ENCODE measurements at regions not wholly inside any gene's neighbourhood (a gene's known extent, or its start where the extent isn't known, plus 50 kb on each side); places are given as distances from the start of the nearest gene placed in this dataset.

DNA sequence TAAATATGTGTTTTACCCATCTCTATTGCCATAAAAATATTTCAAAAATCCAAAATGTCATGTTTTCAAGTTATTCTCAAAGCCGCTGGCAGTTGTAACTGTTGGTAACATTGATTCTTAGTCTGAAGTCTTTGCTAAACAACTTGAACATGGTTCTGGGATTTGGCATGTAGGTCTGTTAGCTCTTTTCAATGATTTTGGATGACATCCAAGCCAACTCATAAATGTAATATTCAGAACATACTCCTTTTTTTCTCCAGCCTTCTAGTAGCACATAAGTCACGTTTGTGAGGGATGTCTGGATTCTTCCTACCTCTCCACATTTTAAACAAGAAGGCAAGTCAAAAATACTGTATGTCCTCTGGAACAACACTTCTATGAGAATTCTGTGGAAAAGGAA, 305.3 kb downstream of the PRR32 start:
- no peak overlapping the region for H3K27ac ChIP-seq
- intact Hi-C loops (cut with DNase I): no loop called here
- TF ChIP-seq, protein P1, sequence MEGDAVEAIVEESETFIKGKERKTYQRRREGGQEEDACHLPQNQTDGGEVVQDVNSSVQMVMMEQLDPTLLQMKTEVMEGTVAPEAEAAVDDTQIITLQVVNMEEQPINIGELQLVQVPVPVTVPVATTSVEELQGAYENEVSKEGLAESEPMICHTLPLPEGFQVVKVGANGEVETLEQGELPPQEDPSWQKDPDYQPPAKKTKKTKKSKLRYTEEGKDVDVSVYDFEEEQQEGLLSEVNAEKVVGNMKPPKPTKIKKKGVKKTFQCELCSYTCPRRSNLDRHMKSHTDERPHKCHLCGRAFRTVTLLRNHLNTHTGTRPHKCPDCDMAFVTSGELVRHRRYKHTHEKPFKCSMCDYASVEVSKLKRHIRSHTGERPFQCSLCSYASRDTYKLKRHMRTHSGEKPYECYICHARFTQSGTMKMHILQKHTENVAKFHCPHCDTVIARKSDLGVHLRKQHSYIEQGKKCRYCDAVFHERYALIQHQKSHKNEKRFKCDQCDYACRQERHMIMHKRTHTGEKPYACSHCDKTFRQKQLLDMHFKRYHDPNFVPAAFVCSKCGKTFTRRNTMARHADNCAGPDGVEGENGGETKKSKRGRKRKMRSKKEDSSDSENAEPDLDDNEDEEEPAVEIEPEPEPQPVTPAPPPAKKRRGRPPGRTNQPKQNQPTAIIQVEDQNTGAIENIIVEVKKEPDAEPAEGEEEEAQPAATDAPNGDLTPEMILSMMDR (IDR thresholded peaks at IDR 0.05): no peak
- H3K4me1 ChIP-seq: no peaks in the 10 kb centered on the region
- no peak for ATAC-seq
- H3K4me3 ChIP-seq: no peak overlapping the region
- no peaks in the 10 kb centered on the region for H3K27me3 ChIP-seq (ENCODE audit: low read depth)
- no peak for DNase-seq
- H3K9me3 ChIP-seq: no peaks in the 10 kb centered on the region
- no peaks in the 10 kb centered on the region for H3K36me3 ChIP-seq

DNA sequence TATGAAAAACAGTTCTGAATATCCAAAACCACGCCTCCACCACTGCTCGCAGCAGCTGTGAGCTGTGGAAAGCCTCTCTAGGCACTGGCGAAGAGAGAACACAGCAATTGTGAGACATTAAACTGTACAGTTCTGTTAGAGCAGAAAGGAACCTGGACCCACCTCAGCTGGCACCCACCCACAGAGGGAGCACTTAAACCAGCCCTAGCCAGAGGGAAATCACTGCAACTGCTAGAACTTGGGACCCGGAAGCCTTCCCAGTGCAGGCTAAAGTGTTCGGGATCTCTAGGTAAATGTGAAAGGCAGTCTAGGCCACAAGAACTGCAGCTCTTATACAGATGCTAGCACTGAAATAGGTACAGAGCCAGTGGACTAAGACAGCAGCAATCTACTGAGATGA, 308.8 kb downstream of the PRR32 start:
- ATAC-seq (no peak), DNase-seq (no peak)
- TF ChIP-seq, protein P1 (IDR thresholded peaks at IDR 0.05): no peak
- Histone ChIP-seq H3K36me3 (no peaks in the 10 kb centered on the region), H3K27me3 (ENCODE audit: low read depth) (no peaks in the 10 kb centered on the region), H3K4me1 (no peaks in the 10 kb centered on the region), H3K9me3 (no peaks in the 10 kb centered on the region), H3K4me3 (no peak overlapping the region), H3K27ac (no peak overlapping the region)
- intact Hi-C loops (cut with DNase I): no loop called here

DNA sequence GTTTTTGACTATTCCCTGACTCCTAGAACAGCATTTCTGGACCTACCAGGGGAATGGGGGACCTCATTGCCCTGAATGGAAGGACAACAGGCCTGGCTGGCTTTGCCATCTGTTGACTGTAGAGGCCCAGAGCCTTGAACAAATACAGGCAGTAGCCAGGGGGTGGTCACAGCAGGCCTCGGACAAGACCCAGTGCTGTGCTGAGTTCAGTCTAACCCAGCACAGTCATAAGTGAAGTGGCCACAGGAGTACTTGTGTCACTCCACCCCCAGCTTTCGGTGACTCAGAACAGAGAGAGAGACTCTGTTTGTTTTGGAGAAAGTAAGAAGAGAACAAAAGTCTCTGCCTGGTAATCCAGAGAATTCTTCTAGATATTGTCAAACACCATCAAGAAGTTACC, 310.0 kb downstream of the PRR32 start:
- H3K4me1 ChIP-seq: no peaks in the 10 kb centered on the region
- ATAC-seq (no peak), DNase-seq (no peak)

DNA sequence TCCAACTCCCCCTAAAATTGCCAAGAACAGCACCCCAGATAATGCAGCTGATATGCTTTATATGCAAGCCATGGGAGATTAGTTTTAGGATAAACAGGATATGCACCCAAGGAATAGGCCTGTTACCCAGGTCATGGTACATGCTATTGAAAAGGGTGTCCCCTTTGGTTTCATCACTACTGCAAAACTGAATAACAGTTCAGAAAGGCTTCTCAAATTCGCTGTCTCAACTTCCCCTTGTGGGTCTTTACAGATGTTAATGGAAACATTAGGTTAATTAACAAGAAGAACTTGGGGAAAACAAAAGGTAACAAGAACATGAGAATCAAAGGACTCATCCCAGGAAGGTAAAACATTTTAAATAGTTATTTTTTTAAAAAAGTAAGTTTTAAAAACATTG, 318.7 kb downstream of the PRR32 start:
- Histone ChIP-seq H3K9me3 (no peaks in the 10 kb centered on the region), H3K27me3 (ENCODE audit: low read depth) (no peaks in the 10 kb centered on the region), H3K4me3 (no peak overlapping the region), H3K27ac (no peak overlapping the region), H3K4me1 (no peaks in the 10 kb centered on the region), H3K36me3 (no peaks in the 10 kb centered on the region)
- intact Hi-C loops (cut with DNase I): no loop called here
- TF ChIP-seq, protein P1 (IDR thresholded peaks at IDR 0.05): no peak
- ATAC-seq (no peak), DNase-seq (no peak)

More for the DNA sequence above, 310.0 kb downstream of the PRR32 start:
- no peaks in the 10 kb centered on the region for H3K36me3 ChIP-seq
- no peak overlapping the region for H3K27ac ChIP-seq
- no peak overlapping the region for H3K4me3 ChIP-seq
- intact Hi-C loops (cut with DNase I): no loop called here
- H3K9me3 ChIP-seq: no peaks in the 10 kb centered on the region
- TF ChIP-seq, protein P1 (IDR thresholded peaks at IDR 0.05): no peak
- H3K27me3 ChIP-seq (ENCODE audit: low read depth): no peaks in the 10 kb centered on the region

DNA sequence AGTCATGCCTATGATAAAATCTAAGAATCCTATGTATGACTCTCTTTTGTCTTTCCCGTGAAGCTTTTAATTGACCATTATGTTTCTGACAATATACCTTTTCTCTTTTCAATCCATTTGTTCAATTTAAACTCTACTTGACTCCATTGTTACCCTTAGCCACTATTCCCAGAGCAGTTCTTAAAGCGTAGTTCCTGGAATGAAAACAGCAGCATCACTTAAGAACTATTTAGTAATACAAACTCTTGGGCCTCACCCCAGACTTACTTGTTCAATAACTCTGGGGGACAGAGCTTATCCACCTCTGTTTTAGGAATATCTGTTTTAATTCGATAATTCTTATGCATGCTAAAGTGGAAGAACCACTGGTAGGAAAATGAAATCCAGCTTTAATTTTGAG, 358.4 kb downstream of the PRR32 start:
- Histone ChIP-seq H3K27me3 (ENCODE audit: low read depth) (no peaks in the 10 kb centered on the region), H3K36me3 (no peaks in the 10 kb centered on the region), H3K27ac (no peak overlapping the region), H3K4me1 (no peaks in the 10 kb centered on the region), H3K9me3 (no peaks in the 10 kb centered on the region), H3K4me3 (no peak overlapping the region)
- ATAC-seq: no peak
- intact Hi-C loops (cut with DNase I): no loop called here
- TF ChIP-seq, protein P1 (IDR thresholded peaks at IDR 0.05): no peak
- no peak for DNase-seq

DNA sequence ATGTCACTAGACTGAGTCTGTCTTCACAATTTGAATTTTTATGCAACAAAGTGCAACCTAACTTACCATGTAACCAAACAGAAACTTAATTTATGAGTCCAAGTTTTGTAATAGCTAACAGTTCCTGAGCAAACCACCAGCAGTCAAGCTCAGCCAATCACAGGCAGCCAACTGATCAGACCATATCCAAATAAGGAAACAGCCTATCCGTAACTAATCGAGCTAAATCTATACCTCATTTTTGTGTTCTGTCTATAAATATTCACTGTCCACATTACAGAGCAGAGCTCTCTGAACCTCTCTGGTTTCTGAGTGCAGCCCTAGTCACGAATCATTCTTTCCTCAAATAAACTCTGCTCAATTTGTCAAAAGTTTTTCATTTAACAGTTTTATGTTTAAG, 367.6 kb downstream of the PRR32 start:
- Histone ChIP-seq H3K9me3 (no peaks in the 10 kb centered on the region), H3K4me3 (no peak overlapping the region), H3K4me1 (no peaks in the 10 kb centered on the region), H3K27ac (no peak overlapping the region), H3K36me3 (no peaks in the 10 kb centered on the region), H3K27me3 (ENCODE audit: low read depth) (no peaks in the 10 kb centered on the region)
- DNase-seq (no peak), ATAC-seq (no peak)
- TF ChIP-seq, protein P1 (IDR thresholded peaks at IDR 0.05): no peak
- intact Hi-C loops (cut with DNase I): no loop called here

All from lower lobe of right lung (tissue), 2 donors.